GM23338 (cell line): ENCODE measurements at regions not wholly inside any gene's neighbourhood (a gene's known extent, or its start where the extent isn't known, plus 50 kb on each side); places are given as distances from the start of the nearest gene placed in this dataset.

ENCODE experiments used
- ATAC-seq: fragments of 200-7000 bp; cut with Tn5 transposase; 3 replicates; pipeline ENCODE4 v1.9.1; 2020
- DNase-seq: peaks from one replicate; pipeline ENCODE4 v3.0.0-alpha.2; 2015; ENCODE audit warnings: low spot score
- H2AFZ ChIP-seq: fragments of 200-600 bp; sonication (generic); 2 replicates; pipeline ENCODE4 v1.8.0; 2016; ENCODE audit warnings: antibody characterized with exemption, mild to moderate bottlenecking, moderate library complexity
- H3F3A ChIP-seq: fragments of 200-600 bp; sonication (generic); replicated peaks from 2 replicates; pipeline ENCODE4 v1.8.0; 2017; ENCODE audit warnings: antibody characterized with exemption, mixed run types, low read depth
- H3K27ac ChIP-seq: fragments of 200-600 bp; sonication (generic); 2 replicates; pipeline ENCODE4 v1.6.1; 2016; ENCODE audit warnings: low read depth
- H3K27me3 ChIP-seq: fragments of 200-600 bp; sonication (generic); 2 replicates; pipeline ENCODE4 v1.8.0; 2016; ENCODE audit warnings: mild to moderate bottlenecking, mixed run types, moderate library complexity; ENCODE audit not compliant: insufficient read depth
- H3K36me3 ChIP-seq: fragments of 200-600 bp; sonication (generic); 2 replicates; pipeline ENCODE4 v1.8.0; 2016; ENCODE audit warnings: mild to moderate bottlenecking; ENCODE audit not compliant: insufficient read depth
- H3K4me1 ChIP-seq: fragments of 200-600 bp; sonication (generic); 2 replicates; pipeline ENCODE4 v1.8.0; 2016; ENCODE audit warnings: mild to moderate bottlenecking, moderate library complexity; ENCODE audit not compliant: insufficient read depth
- H3K4me2 ChIP-seq: fragments of 200-600 bp; sonication (generic); 2 replicates; pipeline ENCODE4 v1.7.1; 2017; ENCODE audit warnings: mixed run types
- H3K4me3 ChIP-seq: fragments of 200-600 bp; sonication (generic); 2 replicates; pipeline ENCODE4 v1.6.1; 2016; ENCODE audit warnings: mixed run types
- H3K79me2 ChIP-seq: fragments of 200-600 bp; sonication (generic); replicated peaks from 2 replicates; pipeline ENCODE4 v1.8.0; 2017; ENCODE audit warnings: mild to moderate bottlenecking; ENCODE audit not compliant: insufficient read depth
- H3K9me2 ChIP-seq: fragments of 200-600 bp; sonication (generic); 2 replicates; pipeline ENCODE4 v1.8.0; 2017; ENCODE audit not compliant: insufficient read depth
- H4K20me1 ChIP-seq: fragments of 200-600 bp; sonication (generic); replicated peaks from 2 replicates; pipeline ENCODE4 v1.8.0; 2017; ENCODE audit warnings: mild to moderate bottlenecking; ENCODE audit not compliant: insufficient read depth
- H3K27ac Mint-ChIP-seq: 2 replicates; pipeline ENCODE4 v1.8.0; 2020; ENCODE audit warnings: inconsistent platforms, mild to moderate bottlenecking, moderate library complexity, mixed read lengths
- H3K27me3 Mint-ChIP-seq: 3 replicates; pipeline ENCODE4 v1.8.0; 2022; ENCODE audit warnings: low read depth, mild to moderate bottlenecking, moderate library complexity, mixed read lengths, inconsistent platforms; ENCODE audit not compliant: insufficient read depth, poor library complexity
- H3K36me3 Mint-ChIP-seq: 3 replicates; pipeline ENCODE4 v1.8.0; 2021; ENCODE audit warnings: low read depth, mild to moderate bottlenecking, inconsistent platforms, moderate library complexity, mixed read lengths
- H3K4me1 Mint-ChIP-seq: 3 replicates; pipeline ENCODE4 v1.8.0; 2020; ENCODE audit warnings: mild to moderate bottlenecking, inconsistent platforms, mixed read lengths
- H3K4me3 Mint-ChIP-seq: 3 replicates; pipeline ENCODE4 v1.8.0; 2021; ENCODE audit warnings: moderate library complexity, mild to moderate bottlenecking, inconsistent platforms, mixed read lengths
- H3K9me3 Mint-ChIP-seq: 3 replicates; pipeline ENCODE4 v1.8.0; 2020; ENCODE audit warnings: moderate library complexity, mild to moderate bottlenecking, inconsistent platforms, mixed read lengths
- CREB1 ChIP-seq: fragments of 250-450 bp; sonication (Bioruptor Pico); IDR thresholded peaks from 2 replicates; pipeline ENCODE4 v1.5.0; 2020; ENCODE audit warnings: low read depth, mild to moderate bottlenecking, moderate library complexity
- CTCF ChIP-seq, 2 experiments: fragments of 200-600 bp in 1 of 2; sonication (generic) in 1 of 2; conservative IDR thresholded peaks; 2 replicates each; pipeline versions ENCODE4 v1.5.1 to v1.6.1; 2016 to 2017; ENCODE audit warnings: antibody characterized with exemption in 2 of 2, low read depth in 2 of 2, mild to moderate bottlenecking in 2 of 2, moderate library complexity in 1 of 2
- EZH2 ChIP-seq: fragments of 200-600 bp; sonication (generic); IDR thresholded peaks from one replicate; pipeline ENCODE4 v1.8.0; 2017; ENCODE audit warnings: antibody characterized with exemption, mild to moderate bottlenecking, low read depth; ENCODE audit not compliant: unreplicated experiment
- JUNB ChIP-seq: IDR thresholded peaks from one replicate; pipeline ENCODE4 v1.6.1; 2016; ENCODE audit warnings: antibody characterized with exemption; ENCODE audit not compliant: unreplicated experiment
- NANOG ChIP-seq: IDR thresholded peaks from 2 replicates; pipeline ENCODE4 v1.6.1; 2016; ENCODE audit warnings: antibody characterized with exemption, borderline replicate concordance
- POLR2AphosphoS5 ChIP-seq: IDR thresholded peaks from 2 replicates; pipeline ENCODE4 v1.6.1; 2016; ENCODE audit warnings: antibody characterized with exemption, low read depth
- STAT1 ChIP-seq: IDR thresholded peaks from one replicate; pipeline ENCODE4 v1.6.1; 2016; ENCODE audit warnings: antibody characterized with exemption; ENCODE audit not compliant: unreplicated experiment
- ZNF114 ChIP-seq: fragments of 250-450 bp; sonication (Bioruptor Pico); IDR thresholded peaks from 2 replicates; pipeline ENCODE4 v1.5.0; 2020; ENCODE audit warnings: mild to moderate bottlenecking, moderate library complexity
- ZNF331 ChIP-seq: fragments of 250-450 bp; sonication (Bioruptor Pico); IDR thresholded peaks from 2 replicates; pipeline ENCODE4 v1.5.0; 2020; ENCODE audit warnings: low read depth, mild to moderate bottlenecking, moderate library complexity
- TF ChIP-seq, protein P1 (sequence below): fragments of 250-450 bp; sonication (Bioruptor Pico); IDR thresholded peaks from 2 replicates; pipeline ENCODE4 v1.5.0; 2020; ENCODE audit warnings: mild to moderate bottlenecking, moderate library complexity
- TF ChIP-seq, protein P2 (sequence below): IDR thresholded peaks from 2 replicates; pipeline ENCODE4 v1.6.1; 2016; ENCODE audit warnings: antibody characterized with exemption
- TF ChIP-seq, protein P3 (sequence below): IDR thresholded peaks from one replicate; pipeline ENCODE4 v1.6.1; 2018; ENCODE audit warnings: antibody characterized with exemption; ENCODE audit not compliant: unreplicated experiment

- TF ChIP-seq, protein P1, sequence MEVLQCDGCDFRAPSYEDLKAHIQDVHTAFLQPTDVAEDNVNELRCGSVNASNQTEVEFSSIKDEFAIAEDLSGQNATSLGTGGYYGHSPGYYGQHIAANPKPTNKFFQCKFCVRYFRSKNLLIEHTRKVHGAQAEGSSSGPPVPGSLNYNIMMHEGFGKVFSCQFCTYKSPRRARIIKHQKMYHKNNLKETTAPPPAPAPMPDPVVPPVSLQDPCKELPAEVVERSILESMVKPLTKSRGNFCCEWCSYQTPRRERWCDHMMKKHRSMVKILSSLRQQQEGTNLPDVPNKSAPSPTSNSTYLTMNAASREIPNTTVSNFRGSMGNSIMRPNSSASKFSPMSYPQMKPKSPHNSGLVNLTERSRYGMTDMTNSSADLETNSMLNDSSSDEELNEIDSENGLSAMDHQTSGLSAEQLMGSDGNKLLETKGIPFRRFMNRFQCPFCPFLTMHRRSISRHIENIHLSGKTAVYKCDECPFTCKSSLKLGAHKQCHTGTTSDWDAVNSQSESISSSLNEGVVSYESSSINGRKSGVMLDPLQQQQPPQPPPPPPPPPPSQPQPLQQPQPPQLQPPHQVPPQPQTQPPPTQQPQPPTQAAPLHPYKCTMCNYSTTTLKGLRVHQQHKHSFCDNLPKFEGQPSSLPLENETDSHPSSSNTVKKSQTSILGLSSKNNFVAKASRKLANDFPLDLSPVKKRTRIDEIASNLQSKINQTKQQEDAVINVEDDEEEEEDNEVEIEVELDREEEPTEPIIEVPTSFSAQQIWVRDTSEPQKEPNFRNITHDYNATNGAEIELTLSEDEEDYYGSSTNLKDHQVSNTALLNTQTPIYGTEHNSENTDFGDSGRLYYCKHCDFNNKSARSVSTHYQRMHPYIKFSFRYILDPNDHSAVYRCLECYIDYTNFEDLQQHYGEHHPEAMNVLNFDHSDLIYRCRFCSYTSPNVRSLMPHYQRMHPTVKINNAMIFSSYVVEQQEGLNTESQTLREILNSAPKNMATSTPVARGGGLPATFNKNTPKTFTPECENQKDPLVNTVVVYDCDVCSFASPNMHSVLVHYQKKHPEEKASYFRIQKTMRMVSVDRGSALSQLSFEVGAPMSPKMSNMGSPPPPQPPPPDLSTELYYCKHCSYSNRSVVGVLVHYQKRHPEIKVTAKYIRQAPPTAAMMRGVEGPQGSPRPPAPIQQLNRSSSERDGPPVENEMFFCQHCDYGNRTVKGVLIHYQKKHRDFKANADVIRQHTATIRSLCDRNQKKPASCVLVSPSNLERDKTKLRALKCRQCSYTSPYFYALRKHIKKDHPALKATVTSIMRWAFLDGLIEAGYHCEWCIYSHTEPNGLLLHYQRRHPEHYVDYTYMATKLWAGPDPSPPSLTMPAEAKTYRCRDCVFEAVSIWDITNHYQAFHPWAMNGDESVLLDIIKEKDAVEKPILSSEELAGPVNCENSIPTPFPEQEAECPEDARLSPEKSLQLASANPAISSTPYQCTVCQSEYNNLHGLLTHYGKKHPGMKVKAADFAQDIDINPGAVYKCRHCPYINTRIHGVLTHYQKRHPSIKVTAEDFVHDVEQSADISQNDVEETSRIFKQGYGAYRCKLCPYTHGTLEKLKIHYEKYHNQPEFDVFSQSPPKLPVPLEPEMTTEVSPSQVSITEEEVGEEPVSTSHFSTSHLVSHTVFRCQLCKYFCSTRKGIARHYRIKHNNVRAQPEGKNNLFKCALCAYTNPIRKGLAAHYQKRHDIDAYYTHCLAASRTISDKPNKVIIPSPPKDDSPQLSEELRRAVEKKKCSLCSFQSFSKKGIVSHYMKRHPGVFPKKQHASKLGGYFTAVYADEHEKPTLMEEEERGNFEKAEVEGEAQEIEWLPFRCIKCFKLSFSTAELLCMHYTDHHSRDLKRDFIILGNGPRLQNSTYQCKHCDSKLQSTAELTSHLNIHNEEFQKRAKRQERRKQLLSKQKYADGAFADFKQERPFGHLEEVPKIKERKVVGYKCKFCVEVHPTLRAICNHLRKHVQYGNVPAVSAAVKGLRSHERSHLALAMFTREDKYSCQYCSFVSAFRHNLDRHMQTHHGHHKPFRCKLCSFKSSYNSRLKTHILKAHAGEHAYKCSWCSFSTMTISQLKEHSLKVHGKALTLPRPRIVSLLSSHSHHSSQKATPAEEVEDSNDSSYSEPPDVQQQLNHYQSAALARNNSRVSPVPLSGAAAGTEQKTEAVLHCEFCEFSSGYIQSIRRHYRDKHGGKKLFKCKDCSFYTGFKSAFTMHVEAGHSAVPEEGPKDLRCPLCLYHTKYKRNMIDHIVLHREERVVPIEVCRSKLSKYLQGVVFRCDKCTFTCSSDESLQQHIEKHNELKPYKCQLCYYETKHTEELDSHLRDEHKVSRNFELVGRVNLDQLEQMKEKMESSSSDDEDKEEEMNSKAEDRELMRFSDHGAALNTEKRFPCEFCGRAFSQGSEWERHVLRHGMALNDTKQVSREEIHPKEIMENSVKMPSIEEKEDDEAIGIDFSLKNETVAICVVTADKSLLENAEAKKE (CRISPR knock-in tag) = no peak
- TF ChIP-seq EZH2 (no peak), STAT1 (no peak), ZNF114 (CRISPR knock-in tag) (no peak), CREB1 (CRISPR knock-in tag) (no peak)
Measured at GRCh38 chr16:86198206-86199118, 299.5 kb downstream of the IRF8 start (continued).

DNA sequence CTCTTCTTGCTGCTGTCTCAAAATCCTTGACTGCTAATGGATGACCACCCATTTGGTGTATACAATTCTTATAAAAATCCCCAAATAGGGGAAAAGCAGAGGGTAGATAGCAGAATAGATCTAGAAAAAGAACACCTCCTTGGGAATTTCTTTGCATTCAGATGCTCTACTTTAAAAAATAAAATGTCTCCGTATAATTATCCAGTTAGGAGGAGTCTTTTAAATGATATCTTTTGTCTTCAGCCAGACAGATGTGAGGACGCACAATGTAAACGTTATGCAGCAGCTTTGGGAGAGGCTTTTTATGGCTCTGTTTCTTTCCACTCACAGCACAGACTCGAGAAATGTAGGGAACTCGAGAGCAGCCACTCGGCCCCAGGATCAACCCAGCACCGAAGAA, 300.2 kb downstream of the IRF8 start:
- Histone ChIP-seq H3F3A (no peaks in the 10 kb centered on the region), H3K4me1 (peaks cover 36% of the 10 kb centered on the region), H2AFZ (no peak overlapping the region; the same call in 1 of the 2 replicates), H4K20me1 (no peaks in the 10 kb centered on the region), H3K4me2 (no peak overlapping the region), H3K36me3 (no peaks in the 10 kb centered on the region), H3K9me2 (no peaks in the 10 kb centered on the region), H3K27ac (no peak overlapping the region), H3K4me3 (no peak overlapping the region), H3K79me2 (no peaks in the 10 kb centered on the region), H3K27me3 (no peaks in the 10 kb centered on the region)
- H3K36me3 Mint-ChIP-seq = no peaks in the 10 kb centered on the region
- H3K4me3 Mint-ChIP-seq = no peak overlapping the region
- ATAC-seq (no peak), DNase-seq (no peak)
- no peak overlapping the region for H3K27ac Mint-ChIP-seq
- peaks cover 73% of the 10 kb centered on the region for H3K4me1 Mint-ChIP-seq
- H3K27me3 Mint-ChIP-seq = peaks cover 22% of the 10 kb centered on the region
- H3K9me3 Mint-ChIP-seq = no peaks in the 10 kb centered on the region
- TF ChIP-seq EZH2 (no peak), JUNB (no peak), ZNF331 (CRISPR knock-in tag) (no peak), ZNF114 (CRISPR knock-in tag) (no peak), NANOG (no peak), POLR2AphosphoS5 (no peak), CTCF (conservative IDR thresholded peaks at IDR 0.05; ENCODE audit: low read depth in 2 of 2) (no peak), CREB1 (CRISPR knock-in tag) (no peak), STAT1 (no peak)
- TF ChIP-seq, protein P2, sequence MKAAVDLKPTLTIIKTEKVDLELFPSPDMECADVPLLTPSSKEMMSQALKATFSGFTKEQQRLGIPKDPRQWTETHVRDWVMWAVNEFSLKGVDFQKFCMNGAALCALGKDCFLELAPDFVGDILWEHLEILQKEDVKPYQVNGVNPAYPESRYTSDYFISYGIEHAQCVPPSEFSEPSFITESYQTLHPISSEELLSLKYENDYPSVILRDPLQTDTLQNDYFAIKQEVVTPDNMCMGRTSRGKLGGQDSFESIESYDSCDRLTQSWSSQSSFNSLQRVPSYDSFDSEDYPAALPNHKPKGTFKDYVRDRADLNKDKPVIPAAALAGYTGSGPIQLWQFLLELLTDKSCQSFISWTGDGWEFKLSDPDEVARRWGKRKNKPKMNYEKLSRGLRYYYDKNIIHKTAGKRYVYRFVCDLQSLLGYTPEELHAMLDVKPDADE = no peak
- TF ChIP-seq, protein P3, sequence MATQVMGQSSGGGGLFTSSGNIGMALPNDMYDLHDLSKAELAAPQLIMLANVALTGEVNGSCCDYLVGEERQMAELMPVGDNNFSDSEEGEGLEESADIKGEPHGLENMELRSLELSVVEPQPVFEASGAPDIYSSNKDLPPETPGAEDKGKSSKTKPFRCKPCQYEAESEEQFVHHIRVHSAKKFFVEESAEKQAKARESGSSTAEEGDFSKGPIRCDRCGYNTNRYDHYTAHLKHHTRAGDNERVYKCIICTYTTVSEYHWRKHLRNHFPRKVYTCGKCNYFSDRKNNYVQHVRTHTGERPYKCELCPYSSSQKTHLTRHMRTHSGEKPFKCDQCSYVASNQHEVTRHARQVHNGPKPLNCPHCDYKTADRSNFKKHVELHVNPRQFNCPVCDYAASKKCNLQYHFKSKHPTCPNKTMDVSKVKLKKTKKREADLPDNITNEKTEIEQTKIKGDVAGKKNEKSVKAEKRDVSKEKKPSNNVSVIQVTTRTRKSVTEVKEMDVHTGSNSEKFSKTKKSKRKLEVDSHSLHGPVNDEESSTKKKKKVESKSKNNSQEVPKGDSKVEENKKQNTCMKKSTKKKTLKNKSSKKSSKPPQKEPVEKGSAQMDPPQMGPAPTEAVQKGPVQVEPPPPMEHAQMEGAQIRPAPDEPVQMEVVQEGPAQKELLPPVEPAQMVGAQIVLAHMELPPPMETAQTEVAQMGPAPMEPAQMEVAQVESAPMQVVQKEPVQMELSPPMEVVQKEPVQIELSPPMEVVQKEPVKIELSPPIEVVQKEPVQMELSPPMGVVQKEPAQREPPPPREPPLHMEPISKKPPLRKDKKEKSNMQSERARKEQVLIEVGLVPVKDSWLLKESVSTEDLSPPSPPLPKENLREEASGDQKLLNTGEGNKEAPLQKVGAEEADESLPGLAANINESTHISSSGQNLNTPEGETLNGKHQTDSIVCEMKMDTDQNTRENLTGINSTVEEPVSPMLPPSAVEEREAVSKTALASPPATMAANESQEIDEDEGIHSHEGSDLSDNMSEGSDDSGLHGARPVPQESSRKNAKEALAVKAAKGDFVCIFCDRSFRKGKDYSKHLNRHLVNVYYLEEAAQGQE = no peak
